ENCODE measurements at regions not wholly inside any gene's neighbourhood (a gene's known extent, or its start where the extent isn't known, plus 50 kb on each side); places are given as distances from the start of the nearest gene placed in this dataset.

DNA sequence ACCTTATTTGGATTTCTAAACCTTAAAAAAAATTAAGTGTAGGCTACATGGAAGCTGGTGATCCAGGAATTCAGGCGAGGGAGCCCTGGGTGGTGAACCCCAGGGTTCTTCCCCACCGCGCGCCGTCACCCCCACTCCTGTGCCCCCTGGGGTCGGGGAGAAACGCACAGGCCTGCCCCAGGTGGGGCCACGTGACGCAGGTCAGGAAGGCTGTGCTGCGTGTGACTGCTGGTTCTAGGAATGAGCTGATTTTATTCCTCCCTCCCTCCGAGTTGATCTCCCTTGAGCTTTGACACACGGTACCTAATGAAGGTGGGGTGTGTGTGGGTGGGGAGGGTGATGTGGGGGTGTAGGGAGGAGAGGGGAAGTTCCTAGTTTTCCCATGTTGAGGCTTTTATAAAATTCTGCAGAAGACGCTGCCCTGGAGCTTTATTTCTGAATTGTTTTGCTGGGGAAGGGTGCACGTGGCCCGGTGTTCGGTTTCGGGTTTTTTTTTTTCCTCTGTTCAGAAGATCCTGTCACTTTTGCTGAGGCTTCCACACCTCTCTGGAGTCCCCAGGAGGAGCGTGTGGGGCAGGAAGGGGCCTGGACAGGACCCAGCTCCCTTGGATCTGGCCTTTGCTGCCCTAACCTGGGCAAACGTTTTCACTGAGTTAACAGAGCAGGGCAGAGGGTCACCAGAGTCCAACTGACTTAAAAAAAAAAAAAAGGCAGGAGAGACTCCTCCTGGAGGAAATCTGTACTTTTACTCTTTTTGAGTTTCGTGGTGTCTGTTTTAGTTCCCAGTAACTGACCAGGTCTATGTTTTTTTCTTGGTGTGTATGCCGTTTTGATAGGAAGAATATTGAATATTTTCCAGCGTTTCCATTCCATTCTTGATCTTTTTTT lies 55.8 kb upstream of the GSE1 start (continued):
- TF ChIP-seq, protein P1, sequence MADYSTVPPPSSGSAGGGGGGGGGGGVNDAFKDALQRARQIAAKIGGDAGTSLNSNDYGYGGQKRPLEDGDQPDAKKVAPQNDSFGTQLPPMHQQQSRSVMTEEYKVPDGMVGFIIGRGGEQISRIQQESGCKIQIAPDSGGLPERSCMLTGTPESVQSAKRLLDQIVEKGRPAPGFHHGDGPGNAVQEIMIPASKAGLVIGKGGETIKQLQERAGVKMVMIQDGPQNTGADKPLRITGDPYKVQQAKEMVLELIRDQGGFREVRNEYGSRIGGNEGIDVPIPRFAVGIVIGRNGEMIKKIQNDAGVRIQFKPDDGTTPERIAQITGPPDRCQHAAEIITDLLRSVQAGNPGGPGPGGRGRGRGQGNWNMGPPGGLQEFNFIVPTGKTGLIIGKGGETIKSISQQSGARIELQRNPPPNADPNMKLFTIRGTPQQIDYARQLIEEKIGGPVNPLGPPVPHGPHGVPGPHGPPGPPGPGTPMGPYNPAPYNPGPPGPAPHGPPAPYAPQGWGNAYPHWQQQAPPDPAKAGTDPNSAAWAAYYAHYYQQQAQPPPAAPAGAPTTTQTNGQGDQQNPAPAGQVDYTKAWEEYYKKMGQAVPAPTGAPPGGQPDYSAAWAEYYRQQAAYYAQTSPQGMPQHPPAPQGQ (CRISPR knock-in tag; IDR thresholded peaks at IDR 0.05; ENCODE audit: borderline replicate concordance), result no peak
- TF ChIP-seq RXRB (CRISPR knock-in tag; IDR thresholded peaks at IDR 0.05; ENCODE audit: borderline replicate concordance) (peak; percentile 77), CBX2 (IDR thresholded peaks at IDR 0.05; ENCODE audit: low read depth, low read length) (no peak), CBX2 (CRISPR knock-in tag; IDR thresholded peaks at IDR 0.05; ENCODE audit: low read depth) (no peak), SMYD3 (CRISPR knock-in tag; IDR thresholded peaks at IDR 0.05) (no peak), HHEX (CRISPR knock-in tag; IDR thresholded peaks at IDR 0.05) (no peak), NCOR1 (IDR thresholded peaks at IDR 0.05; ENCODE audit: borderline replicate concordance, low read length) (peak; percentile 32; the same call in 1 of the 2 replicates), SSRP1 (CRISPR knock-in tag; IDR thresholded peaks at IDR 0.05) (no peak; the same call in 1 of the 2 replicates), ETV5 (CRISPR knock-in tag; IDR thresholded peaks at IDR 0.05; ENCODE audit: borderline replicate concordance) (peak; percentile 35; the same call in 1 of the 2 replicates), JUND (CRISPR knock-in tag; IDR thresholded peaks at IDR 0.05) (no peak), ZNF839 (CRISPR knock-in tag; IDR thresholded peaks at IDR 0.05; ENCODE audit: borderline replicate concordance) (no peak), KLF12 (CRISPR knock-in tag; IDR thresholded peaks at IDR 0.05; ENCODE audit: borderline replicate concordance) (no peak)
- TF ChIP-seq, protein P2, sequence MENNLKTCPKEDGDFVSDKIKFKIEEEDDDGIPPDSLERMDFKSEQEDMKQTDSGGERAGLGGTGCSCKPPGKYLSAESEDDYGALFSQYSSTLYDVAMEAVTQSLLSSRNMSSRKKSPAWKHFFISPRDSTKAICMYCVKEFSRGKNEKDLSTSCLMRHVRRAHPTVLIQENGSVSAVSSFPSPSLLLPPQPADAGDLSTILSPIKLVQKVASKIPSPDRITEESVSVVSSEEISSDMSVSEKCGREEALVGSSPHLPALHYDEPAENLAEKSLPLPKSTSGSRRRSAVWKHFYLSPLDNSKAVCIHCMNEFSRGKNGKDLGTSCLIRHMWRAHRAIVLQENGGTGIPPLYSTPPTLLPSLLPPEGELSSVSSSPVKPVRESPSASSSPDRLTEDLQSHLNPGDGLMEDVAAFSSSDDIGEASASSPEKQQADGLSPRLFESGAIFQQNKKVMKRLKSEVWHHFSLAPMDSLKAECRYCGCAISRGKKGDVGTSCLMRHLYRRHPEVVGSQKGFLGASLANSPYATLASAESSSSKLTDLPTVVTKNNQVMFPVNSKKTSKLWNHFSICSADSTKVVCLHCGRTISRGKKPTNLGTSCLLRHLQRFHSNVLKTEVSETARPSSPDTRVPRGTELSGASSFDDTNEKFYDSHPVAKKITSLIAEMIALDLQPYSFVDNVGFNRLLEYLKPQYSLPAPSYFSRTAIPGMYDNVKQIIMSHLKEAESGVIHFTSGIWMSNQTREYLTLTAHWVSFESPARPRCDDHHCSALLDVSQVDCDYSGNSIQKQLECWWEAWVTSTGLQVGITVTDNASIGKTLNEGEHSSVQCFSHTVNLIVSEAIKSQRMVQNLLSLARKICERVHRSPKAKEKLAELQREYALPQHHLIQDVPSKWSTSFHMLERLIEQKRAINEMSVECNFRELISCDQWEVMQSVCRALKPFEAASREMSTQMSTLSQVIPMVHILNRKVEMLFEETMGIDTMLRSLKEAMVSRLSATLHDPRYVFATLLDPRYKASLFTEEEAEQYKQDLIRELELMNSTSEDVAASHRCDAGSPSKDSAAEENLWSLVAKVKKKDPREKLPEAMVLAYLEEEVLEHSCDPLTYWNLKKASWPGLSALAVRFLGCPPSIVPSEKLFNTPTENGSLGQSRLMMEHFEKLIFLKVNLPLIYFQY (CRISPR knock-in tag; IDR thresholded peaks at IDR 0.05; ENCODE audit: borderline replicate concordance), result no peak
- TF ChIP-seq, protein P3, sequence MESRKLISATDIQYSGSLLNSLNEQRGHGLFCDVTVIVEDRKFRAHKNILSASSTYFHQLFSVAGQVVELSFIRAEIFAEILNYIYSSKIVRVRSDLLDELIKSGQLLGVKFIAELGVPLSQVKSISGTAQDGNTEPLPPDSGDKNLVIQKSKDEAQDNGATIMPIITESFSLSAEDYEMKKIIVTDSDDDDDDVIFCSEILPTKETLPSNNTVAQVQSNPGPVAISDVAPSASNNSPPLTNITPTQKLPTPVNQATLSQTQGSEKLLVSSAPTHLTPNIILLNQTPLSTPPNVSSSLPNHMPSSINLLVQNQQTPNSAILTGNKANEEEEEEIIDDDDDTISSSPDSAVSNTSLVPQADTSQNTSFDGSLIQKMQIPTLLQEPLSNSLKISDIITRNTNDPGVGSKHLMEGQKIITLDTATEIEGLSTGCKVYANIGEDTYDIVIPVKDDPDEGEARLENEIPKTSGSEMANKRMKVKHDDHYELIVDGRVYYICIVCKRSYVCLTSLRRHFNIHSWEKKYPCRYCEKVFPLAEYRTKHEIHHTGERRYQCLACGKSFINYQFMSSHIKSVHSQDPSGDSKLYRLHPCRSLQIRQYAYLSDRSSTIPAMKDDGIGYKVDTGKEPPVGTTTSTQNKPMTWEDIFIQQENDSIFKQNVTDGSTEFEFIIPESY (CRISPR knock-in tag; IDR thresholded peaks at IDR 0.05), result no peak
- TF ChIP-seq, protein P4, sequence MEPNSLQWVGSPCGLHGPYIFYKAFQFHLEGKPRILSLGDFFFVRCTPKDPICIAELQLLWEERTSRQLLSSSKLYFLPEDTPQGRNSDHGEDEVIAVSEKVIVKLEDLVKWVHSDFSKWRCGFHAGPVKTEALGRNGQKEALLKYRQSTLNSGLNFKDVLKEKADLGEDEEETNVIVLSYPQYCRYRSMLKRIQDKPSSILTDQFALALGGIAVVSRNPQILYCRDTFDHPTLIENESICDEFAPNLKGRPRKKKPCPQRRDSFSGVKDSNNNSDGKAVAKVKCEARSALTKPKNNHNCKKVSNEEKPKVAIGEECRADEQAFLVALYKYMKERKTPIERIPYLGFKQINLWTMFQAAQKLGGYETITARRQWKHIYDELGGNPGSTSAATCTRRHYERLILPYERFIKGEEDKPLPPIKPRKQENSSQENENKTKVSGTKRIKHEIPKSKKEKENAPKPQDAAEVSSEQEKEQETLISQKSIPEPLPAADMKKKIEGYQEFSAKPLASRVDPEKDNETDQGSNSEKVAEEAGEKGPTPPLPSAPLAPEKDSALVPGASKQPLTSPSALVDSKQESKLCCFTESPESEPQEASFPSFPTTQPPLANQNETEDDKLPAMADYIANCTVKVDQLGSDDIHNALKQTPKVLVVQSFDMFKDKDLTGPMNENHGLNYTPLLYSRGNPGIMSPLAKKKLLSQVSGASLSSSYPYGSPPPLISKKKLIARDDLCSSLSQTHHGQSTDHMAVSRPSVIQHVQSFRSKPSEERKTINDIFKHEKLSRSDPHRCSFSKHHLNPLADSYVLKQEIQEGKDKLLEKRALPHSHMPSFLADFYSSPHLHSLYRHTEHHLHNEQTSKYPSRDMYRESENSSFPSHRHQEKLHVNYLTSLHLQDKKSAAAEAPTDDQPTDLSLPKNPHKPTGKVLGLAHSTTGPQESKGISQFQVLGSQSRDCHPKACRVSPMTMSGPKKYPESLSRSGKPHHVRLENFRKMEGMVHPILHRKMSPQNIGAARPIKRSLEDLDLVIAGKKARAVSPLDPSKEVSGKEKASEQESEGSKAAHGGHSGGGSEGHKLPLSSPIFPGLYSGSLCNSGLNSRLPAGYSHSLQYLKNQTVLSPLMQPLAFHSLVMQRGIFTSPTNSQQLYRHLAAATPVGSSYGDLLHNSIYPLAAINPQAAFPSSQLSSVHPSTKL (CRISPR knock-in tag; IDR thresholded peaks at IDR 0.05), result 0 out of 2 replicates have a peak, but pooled peaks have one; percentile 30
- TF ChIP-seq, protein P5, sequence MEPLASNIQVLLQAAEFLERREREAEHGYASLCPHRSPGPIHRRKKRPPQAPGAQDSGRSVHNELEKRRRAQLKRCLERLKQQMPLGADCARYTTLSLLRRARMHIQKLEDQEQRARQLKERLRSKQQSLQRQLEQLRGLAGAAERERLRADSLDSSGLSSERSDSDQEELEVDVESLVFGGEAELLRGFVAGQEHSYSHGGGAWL (CRISPR knock-in tag; IDR thresholded peaks at IDR 0.05), result no peak
